DND-41 (cell line): ENCODE measurements at regions not wholly inside any gene's neighbourhood (a gene's known extent, or its start where the extent isn't known, plus 50 kb on each side); places are given as distances from the start of the nearest gene placed in this dataset.

Experiments
- CTCF ChIP-seq: IDR thresholded peaks from 2 replicates; pipeline ENCODE4 v1.5.1; 2012; ENCODE audit warnings: borderline replicate concordance, low read length, moderate library complexity, mild to moderate bottlenecking; ENCODE audit not compliant: poor library complexity, severe bottlenecking; ENCODE audit errors: extremely low read depth
- EZH2 ChIP-seq: IDR thresholded peaks from 3 replicates; pipeline ENCODE4 v1.6.1; 2012; ENCODE audit warnings: borderline replicate concordance, low read depth, mild to moderate bottlenecking, moderate library complexity, low read length, inconsistent platforms; ENCODE audit not compliant: severe bottlenecking

DNA sequence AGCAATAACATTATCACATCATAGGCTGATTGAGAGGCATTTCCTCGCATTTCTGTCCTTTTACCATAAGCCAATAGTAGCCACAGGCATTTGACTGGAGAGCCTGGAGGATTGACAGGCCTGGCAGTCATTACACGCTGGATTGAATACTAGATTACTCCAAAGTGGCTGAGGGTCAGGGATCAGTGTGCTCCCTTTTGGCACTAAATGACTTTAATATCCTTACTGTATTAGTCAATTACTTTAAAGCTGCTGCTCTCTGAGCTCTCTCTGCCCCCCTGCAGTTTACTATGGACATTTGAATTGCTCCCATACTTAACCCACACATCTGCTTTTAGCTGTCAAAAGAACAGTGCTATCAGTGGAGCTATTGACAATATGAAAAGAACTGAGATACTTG lies 302.0 kb downstream of the TFEC start:
- no peak for TF ChIP-seq EZH2
- no peak for TF ChIP-seq CTCF
